ENCODE measurements at regions not wholly inside any gene's neighbourhood (a gene's known extent, or its start where the extent isn't known, plus 50 kb on each side); places are given as distances from the start of the nearest gene placed in this dataset.

GRCh38 chr2:16128746-16129610 is 188.6 kb downstream of the MYCN start:
- H3K4me1 ChIP-seq (ENCODE audit: insufficient read depth, low read length) = no peaks in the 10 kb centered on the region
- no peak for DNase-seq
- Mint-ChIP-seq H3K36me3 (no peaks in the 10 kb centered on the region), H3K27ac (peak overlapping the region in 1 of 8 donors; percentile 28), H3K4me1 (no peaks in the 10 kb centered on the region), H3K9me3 (peaks cover 0 to 5% (median 1%) of the 10 kb centered on the region in 5 donors), H3K27me3 (peaks cover 0 to 1% of the 10 kb centered on the region in 2 donors), H3K4me3 (no peak overlapping the region)
- CTCF ChIA-PET = no interaction called here
- H3K27me3 ChIP-seq (ENCODE audit: insufficient read depth, low read length, poor library complexity, severe bottlenecking) = no peaks in the 10 kb centered on the region
- H3K4me3 ChIP-seq (ENCODE audit: low read length) = no peak overlapping the region
- POLR2A ChIA-PET = no interaction called here
- no peaks in the 10 kb centered on the region for H3K36me3 ChIP-seq (ENCODE audit: insufficient read depth, low read length)
- H3K9me3 ChIP-seq (ENCODE audit: low read length) = no peaks in the 10 kb centered on the region
- no peak overlapping the region for H3K27ac ChIP-seq (ENCODE audit: low read depth, low read length)

GRCh38 chr2:16127958-16128357 is 187.6 kb downstream of the MYCN start:
- Mint-ChIP-seq H3K27ac (no peak overlapping the region), H3K27me3 (peaks cover 0 to 1% of the 10 kb centered on the region in 2 donors), H3K9me3 (peaks cover 0 to 5% (median 1%) of the 10 kb centered on the region in 5 donors), H3K36me3 (no peaks in the 10 kb centered on the region), H3K4me1 (no peaks in the 10 kb centered on the region), H3K4me3 (no peak overlapping the region)
- Histone ChIP-seq H3K9me3 (ENCODE audit: low read length) (no peaks in the 10 kb centered on the region), H3K36me3 (ENCODE audit: insufficient read depth, low read length) (no peaks in the 10 kb centered on the region), H3K4me1 (ENCODE audit: insufficient read depth, low read length) (no peaks in the 10 kb centered on the region), H3K4me3 (ENCODE audit: low read length) (no peak overlapping the region), H3K27ac (ENCODE audit: low read depth, low read length) (no peak overlapping the region), H3K27me3 (ENCODE audit: insufficient read depth, low read length, poor library complexity, severe bottlenecking) (no peaks in the 10 kb centered on the region)
- CTCF ChIA-PET = no interaction called here
- POLR2A ChIA-PET = no interaction called here
- no peak for DNase-seq

GRCh38 chr2:16127276-16127940 is 187.1 kb downstream of the MYCN start:
- Histone ChIP-seq H3K36me3 (ENCODE audit: insufficient read depth, low read length) (no peaks in the 10 kb centered on the region), H3K4me1 (ENCODE audit: insufficient read depth, low read length) (no peaks in the 10 kb centered on the region), H3K27ac (ENCODE audit: low read depth, low read length) (no peak overlapping the region), H3K27me3 (ENCODE audit: insufficient read depth, low read length, poor library complexity, severe bottlenecking) (no peaks in the 10 kb centered on the region), H3K9me3 (ENCODE audit: low read length) (no peaks in the 10 kb centered on the region), H3K4me3 (ENCODE audit: low read length) (no peak overlapping the region)
- no peak for DNase-seq
- Mint-ChIP-seq H3K4me1 (no peaks in the 10 kb centered on the region), H3K36me3 (no peaks in the 10 kb centered on the region), H3K4me3 (no peak overlapping the region), H3K9me3 (peaks cover 0 to 5% (median 1%) of the 10 kb centered on the region in 5 donors), H3K27ac (peak overlapping the region in 1 of 8 donors; percentile 22), H3K27me3 (peaks cover 0 to 1% of the 10 kb centered on the region in 2 donors)
- CTCF ChIA-PET = no interaction called here
- POLR2A ChIA-PET = no interaction called here

- Mint-ChIP-seq H3K4me3 (no peak overlapping the region), H3K4me1 (no peaks in the 10 kb centered on the region), H3K9me3 (peaks cover 0 to 5% (median 3%) of the 10 kb centered on the region in 5 donors), H3K27me3 (peaks cover 0 to 1% of the 10 kb centered on the region in 2 donors), H3K27ac (no peak overlapping the region), H3K36me3 (no peaks in the 10 kb centered on the region)
- no peak for DNase-seq
- H3K27me3 ChIP-seq (ENCODE audit: insufficient read depth, low read length, poor library complexity, severe bottlenecking) = no peaks in the 10 kb centered on the region
- no peaks in the 10 kb centered on the region for H3K36me3 ChIP-seq (ENCODE audit: insufficient read depth, low read length)
- POLR2A ChIA-PET = no interaction called here
- H3K4me1 ChIP-seq (ENCODE audit: insufficient read depth, low read length) = no peaks in the 10 kb centered on the region
- no peak overlapping the region for H3K4me3 ChIP-seq (ENCODE audit: low read length)
- no peaks in the 10 kb centered on the region for H3K9me3 ChIP-seq (ENCODE audit: low read length)
- CTCF ChIA-PET = no interaction called here
- H3K27ac ChIP-seq (ENCODE audit: low read depth, low read length) = no peak overlapping the region
Observed at GRCh38 chr2:16126517-16127275, 186.3 kb downstream of the MYCN start.

GRCh38 chr2:16125614-16126516 is 185.5 kb downstream of the MYCN start:
- peak overlapping the region in 1 of 7 donors; percentile 33 for H3K4me3 Mint-ChIP-seq
- Histone ChIP-seq H3K27ac (ENCODE audit: low read depth, low read length) (no peak overlapping the region), H3K4me1 (ENCODE audit: insufficient read depth, low read length) (no peaks in the 10 kb centered on the region), H3K27me3 (ENCODE audit: insufficient read depth, low read length, poor library complexity, severe bottlenecking) (no peaks in the 10 kb centered on the region), H3K9me3 (ENCODE audit: low read length) (no peaks in the 10 kb centered on the region), H3K36me3 (ENCODE audit: insufficient read depth, low read length) (no peaks in the 10 kb centered on the region), H3K4me3 (ENCODE audit: low read length) (no peak overlapping the region)
- no peak overlapping the region for H3K27ac Mint-ChIP-seq
- peaks cover 0 to 4% (median 2%) of the 10 kb centered on the region in 5 donors for H3K9me3 Mint-ChIP-seq
- H3K36me3 Mint-ChIP-seq = no peaks in the 10 kb centered on the region
- no peak for DNase-seq
- CTCF ChIA-PET = no interaction called here
- H3K27me3 Mint-ChIP-seq = peaks cover 0 to 1% of the 10 kb centered on the region in 2 donors
- POLR2A ChIA-PET = no interaction called here
- no peaks in the 10 kb centered on the region for H3K4me1 Mint-ChIP-seq

GRCh38 chr2:16124881-16125613 is 184.7 kb downstream of the MYCN start:
- peaks cover 0 to 4% (median 2%) of the 10 kb centered on the region in 5 donors for H3K9me3 Mint-ChIP-seq
- no peak overlapping the region for H3K27ac Mint-ChIP-seq
- no peaks in the 10 kb centered on the region for H3K4me1 Mint-ChIP-seq
- POLR2A ChIA-PET = no interaction called here
- no peak overlapping the region for H3K4me3 ChIP-seq (ENCODE audit: low read length)
- H3K27ac ChIP-seq (ENCODE audit: low read depth, low read length) = no peak overlapping the region
- DNase-seq = no peak
- H3K36me3 Mint-ChIP-seq = no peaks in the 10 kb centered on the region
- H3K4me3 Mint-ChIP-seq = no peak overlapping the region
- H3K27me3 ChIP-seq (ENCODE audit: insufficient read depth, low read length, poor library complexity, severe bottlenecking) = no peaks in the 10 kb centered on the region
- no peaks in the 10 kb centered on the region for H3K36me3 ChIP-seq (ENCODE audit: insufficient read depth, low read length)
- peaks cover 0 to 1% of the 10 kb centered on the region in 2 donors for H3K27me3 Mint-ChIP-seq
- CTCF ChIA-PET = no interaction called here
- no peaks in the 10 kb centered on the region for H3K4me1 ChIP-seq (ENCODE audit: insufficient read depth, low read length)
- no peaks in the 10 kb centered on the region for H3K9me3 ChIP-seq (ENCODE audit: low read length)
